OCI-LY1 (cell line): ENCODE measurements at regions not wholly inside any gene's neighbourhood (a gene's known extent, or its start where the extent isn't known, plus 50 kb on each side); places are given as distances from the start of the nearest gene placed in this dataset.

Source experiments
- H2AFZ ChIP-seq: fragments of 200-600 bp; sonication (generic), shearing (Covaris generic); 2 replicates; pipeline ENCODE4 v1.6.0; 2014; ENCODE audit warnings: antibody characterized with exemption, mild to moderate bottlenecking, low read length
- H3F3A ChIP-seq: fragments of 200-600 bp; sonication (generic), shearing (Covaris generic); 2 replicates; pipeline ENCODE4 v1.6.0; 2014; ENCODE audit warnings: mild to moderate bottlenecking, antibody characterized with exemption, low read length, moderate library complexity; ENCODE audit not compliant: insufficient read depth
- H3K27ac ChIP-seq: fragments of 200-600 bp; sonication (generic); 2 replicates; pipeline ENCODE4 v1.5.1; 2014; ENCODE audit warnings: low read length, mixed run types, mild to moderate bottlenecking, low read depth; ENCODE audit not compliant: poor library complexity, severe bottlenecking
- H3K27me3 ChIP-seq: fragments of 200-600 bp; sonication (generic); 2 replicates; pipeline ENCODE4 v1.6.0; 2014; ENCODE audit warnings: antibody characterized with exemption, mild to moderate bottlenecking, low read length, moderate library complexity; ENCODE audit not compliant: insufficient read depth
- H3K36me3 ChIP-seq: fragments of 200-600 bp; sonication (generic); 2 replicates; pipeline ENCODE4 v1.6.1; 2014; ENCODE audit warnings: mild to moderate bottlenecking, antibody characterized with exemption, low read length, moderate library complexity, mixed read lengths; ENCODE audit not compliant: insufficient read depth
- H3K4me1 ChIP-seq: fragments of 200-600 bp; sonication (generic); 2 replicates; pipeline ENCODE4 v1.5.1; 2014; ENCODE audit warnings: mild to moderate bottlenecking, low read length, moderate library complexity; ENCODE audit not compliant: insufficient read depth, severe bottlenecking
- H3K4me2 ChIP-seq: fragments of 200-600 bp; sonication (generic), shearing (Covaris generic); 2 replicates; pipeline ENCODE4 v1.6.1; 2014; ENCODE audit warnings: low read length
- H3K4me3 ChIP-seq: fragments of 200-600 bp; sonication (generic); 2 replicates; pipeline ENCODE4 v1.5.1; 2014; ENCODE audit warnings: low read length, low read depth, mild to moderate bottlenecking, mixed read lengths; ENCODE audit not compliant: poor library complexity, severe bottlenecking
- H3K79me2 ChIP-seq: fragments of 200-600 bp; shearing (Covaris generic); 2 replicates; pipeline ENCODE4 v1.6.1; 2016; ENCODE audit warnings: mixed run types, low read length, mixed read lengths; ENCODE audit not compliant: insufficient read depth
- H3K9ac ChIP-seq: fragments of 200-600 bp; sonication (generic), shearing (Covaris generic); 2 replicates; pipeline ENCODE4 v1.6.1; 2014; ENCODE audit warnings: mild to moderate bottlenecking, low read length, mixed read lengths
- H3K9me2 ChIP-seq: fragments of 200-600 bp; sonication (generic), shearing (Covaris generic); 2 replicates; pipeline ENCODE4 v1.6.1; 2014; ENCODE audit warnings: low read depth, mild to moderate bottlenecking, low read length, mixed read lengths
- H3K9me3 ChIP-seq: fragments of 200-600 bp; shearing (Covaris generic); 2 replicates; pipeline ENCODE4 v1.6.1; 2014; ENCODE audit warnings: low read length, mixed read lengths
- H4K20me1 ChIP-seq: fragments of 200-600 bp; sonication (generic), shearing (Covaris generic); 2 replicates; pipeline ENCODE4 v1.6.0; 2016; ENCODE audit warnings: mild to moderate bottlenecking, low read length; ENCODE audit not compliant: insufficient read depth
- EZH2 ChIP-seq: fragments of 200-600 bp; sonication (generic), shearing (Covaris generic); IDR thresholded peaks from 2 replicates; pipeline ENCODE4 v1.8.0; 2017; ENCODE audit warnings: borderline replicate concordance, mixed run types, mild to moderate bottlenecking, antibody characterized with exemption, low read length, moderate library complexity, mixed read lengths
- TF ChIP-seq, protein P1 (sequence below): fragments of 200-600 bp; sonication (generic), shearing (Covaris generic); IDR thresholded peaks from 2 replicates; pipeline ENCODE4 v1.5.1; 2017; ENCODE audit warnings: mild to moderate bottlenecking, antibody characterized with exemption, low read length, moderate library complexity, mixed read lengths

DNA sequence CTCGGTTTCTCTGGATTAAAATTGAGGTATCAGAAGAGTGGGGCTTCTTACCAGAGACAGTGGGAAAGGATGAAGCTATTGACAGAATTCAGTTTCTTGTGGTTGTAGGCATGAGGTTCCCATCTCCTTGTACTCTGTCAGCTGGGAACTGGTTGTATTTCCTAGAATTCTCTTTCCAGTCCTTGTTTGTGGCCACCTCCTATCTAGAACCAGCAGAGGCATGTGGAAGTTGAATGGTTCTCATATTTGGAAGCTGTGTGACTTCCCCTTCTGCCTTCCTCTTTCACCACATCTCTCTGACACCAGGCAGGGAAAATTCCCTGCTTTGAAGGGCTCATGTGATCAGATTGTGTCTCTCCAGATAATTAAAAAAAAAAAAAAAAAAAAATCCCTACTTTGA lies 457.7 kb upstream of the ADAMTS5 start:
- Histone ChIP-seq H3K9ac (no peak overlapping the region), H3K9me2 (no peaks in the 10 kb centered on the region), H3K9me3 (no peaks in the 10 kb centered on the region), H3F3A (no peaks in the 10 kb centered on the region), H3K79me2 (no peaks in the 10 kb centered on the region), H3K4me1 (no peaks in the 10 kb centered on the region), H3K4me3 (no peak overlapping the region), H3K36me3 (no peaks in the 10 kb centered on the region), H3K27me3 (no peaks in the 10 kb centered on the region), H3K4me2 (no peak overlapping the region), H3K27ac (no peak overlapping the region), H4K20me1 (no peaks in the 10 kb centered on the region), H2AFZ (no peak overlapping the region)
- TF ChIP-seq, protein P1, sequence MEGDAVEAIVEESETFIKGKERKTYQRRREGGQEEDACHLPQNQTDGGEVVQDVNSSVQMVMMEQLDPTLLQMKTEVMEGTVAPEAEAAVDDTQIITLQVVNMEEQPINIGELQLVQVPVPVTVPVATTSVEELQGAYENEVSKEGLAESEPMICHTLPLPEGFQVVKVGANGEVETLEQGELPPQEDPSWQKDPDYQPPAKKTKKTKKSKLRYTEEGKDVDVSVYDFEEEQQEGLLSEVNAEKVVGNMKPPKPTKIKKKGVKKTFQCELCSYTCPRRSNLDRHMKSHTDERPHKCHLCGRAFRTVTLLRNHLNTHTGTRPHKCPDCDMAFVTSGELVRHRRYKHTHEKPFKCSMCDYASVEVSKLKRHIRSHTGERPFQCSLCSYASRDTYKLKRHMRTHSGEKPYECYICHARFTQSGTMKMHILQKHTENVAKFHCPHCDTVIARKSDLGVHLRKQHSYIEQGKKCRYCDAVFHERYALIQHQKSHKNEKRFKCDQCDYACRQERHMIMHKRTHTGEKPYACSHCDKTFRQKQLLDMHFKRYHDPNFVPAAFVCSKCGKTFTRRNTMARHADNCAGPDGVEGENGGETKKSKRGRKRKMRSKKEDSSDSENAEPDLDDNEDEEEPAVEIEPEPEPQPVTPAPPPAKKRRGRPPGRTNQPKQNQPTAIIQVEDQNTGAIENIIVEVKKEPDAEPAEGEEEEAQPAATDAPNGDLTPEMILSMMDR: no peak
- TF ChIP-seq EZH2: no peak

DNA sequence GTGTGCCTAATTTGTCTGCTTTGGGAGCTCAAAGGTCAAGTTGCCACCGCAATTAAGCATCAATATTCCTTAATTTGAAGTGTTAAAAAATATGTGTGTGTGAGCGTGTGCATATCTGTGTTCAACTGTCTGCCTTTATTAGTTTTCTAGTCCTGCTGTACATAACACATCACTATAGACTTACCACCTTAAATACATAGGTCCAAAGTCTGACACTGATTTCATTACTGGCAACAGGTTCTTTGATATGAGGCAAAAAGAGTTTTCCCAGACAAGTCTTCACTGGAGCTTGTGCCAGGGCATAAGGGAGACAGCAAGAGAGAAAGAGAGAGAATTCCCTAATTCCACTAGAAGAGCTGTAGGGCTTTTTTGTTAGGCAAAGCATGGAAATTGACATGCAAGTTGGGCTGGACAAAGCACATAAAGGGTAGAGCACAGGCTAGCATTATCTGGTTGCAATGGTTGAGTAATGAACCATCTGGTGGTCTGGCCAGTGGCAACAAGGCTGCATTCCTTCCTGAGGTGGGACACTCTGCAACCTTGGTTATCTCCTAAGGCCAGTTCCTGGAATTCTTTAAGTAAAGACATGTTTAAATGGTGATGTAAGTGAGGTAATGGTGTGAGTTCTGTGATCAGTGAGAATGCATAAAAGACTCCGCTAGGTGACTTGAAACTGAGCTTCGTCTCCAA lies 457.2 kb upstream of the ADAMTS5 start:
- Histone ChIP-seq H3K9ac (no peak overlapping the region), H3K79me2 (no peaks in the 10 kb centered on the region), H3K27me3 (no peaks in the 10 kb centered on the region), H3K4me1 (no peaks in the 10 kb centered on the region), H3K4me3 (no peak overlapping the region), H2AFZ (no peak overlapping the region), H3K27ac (no peak overlapping the region), H3K36me3 (no peaks in the 10 kb centered on the region), H4K20me1 (no peaks in the 10 kb centered on the region), H3K4me2 (no peak overlapping the region), H3K9me2 (no peaks in the 10 kb centered on the region), H3K9me3 (no peaks in the 10 kb centered on the region), H3F3A (no peaks in the 10 kb centered on the region)
- TF ChIP-seq EZH2: no peak
- TF ChIP-seq, protein P1: no peak

DNA sequence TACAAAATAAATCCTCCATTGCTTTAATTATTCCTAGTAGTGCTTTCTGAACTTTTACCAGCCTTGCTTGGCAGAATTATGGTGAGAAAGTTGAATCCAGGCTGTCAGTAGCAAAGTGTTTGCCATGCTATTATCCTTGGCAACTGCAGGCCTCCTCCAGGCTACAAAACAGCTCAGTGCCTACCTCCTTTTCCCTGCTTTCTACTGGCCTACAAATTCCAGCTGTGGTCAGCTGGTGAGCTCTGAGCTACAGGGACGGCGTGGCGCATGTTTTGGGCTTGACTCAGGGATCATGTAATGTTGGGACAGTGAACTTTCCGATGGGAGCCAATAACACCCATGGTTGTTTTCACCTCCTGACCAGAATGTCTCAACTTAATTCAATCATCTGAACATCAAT lies 456.1 kb upstream of the ADAMTS5 start:
- H2AFZ ChIP-seq: no peak overlapping the region
- no peaks in the 10 kb centered on the region for H3K79me2 ChIP-seq
- H3K4me1 ChIP-seq: no peaks in the 10 kb centered on the region
- H3K36me3 ChIP-seq: no peaks in the 10 kb centered on the region
- no peaks in the 10 kb centered on the region for H3F3A ChIP-seq
- H3K27ac ChIP-seq: no peak overlapping the region
- no peaks in the 10 kb centered on the region for H4K20me1 ChIP-seq
- no peaks in the 10 kb centered on the region for H3K27me3 ChIP-seq
- H3K4me3 ChIP-seq: no peak overlapping the region
- H3K9ac ChIP-seq: no peak overlapping the region
- H3K9me2 ChIP-seq: no peaks in the 10 kb centered on the region
- H3K9me3 ChIP-seq: no peaks in the 10 kb centered on the region
- no peak overlapping the region for H3K4me2 ChIP-seq
- TF ChIP-seq, protein P1: no peak
- no peak for TF ChIP-seq EZH2
